PC-3 (cell line): ENCODE measurements at regions not wholly inside any gene's neighbourhood (a gene's known extent, or its start where the extent isn't known, plus 50 kb on each side); places are given as distances from the start of the nearest gene placed in this dataset.

ENCODE experiments used
- ATAC-seq: fragments of 200-7000 bp; cut with Tn5 transposase; 2 replicates; pipeline ENCODE4 v1.9.1; 2020; ENCODE audit warnings: mild to moderate bottlenecking, moderate library complexity
- BruUV-seq: library from RNA; stranded (reverse); fragments of 400-500 nt; replicated peaks from 2 replicates; lab custom pipeline; 2021; lab: Mats Ljungman, UMichigan
- CTCF ChIA-PET: fragments of 300-600 bp; sonication (Branson Sonifier 250); formaldehyde crosslinking; loops from one replicate; lab custom pipeline; 2022; ENCODE audit warnings: antibody characterized with exemption; lab: Charles Lee
- POLR2A ChIA-PET: fragments of 300-600 bp; sonication (Branson Sonifier 250); formaldehyde crosslinking; loops from one replicate; lab custom pipeline; 2022; ENCODE audit warnings: antibody characterized with exemption; ENCODE audit not compliant: unreplicated experiment; lab: Charles Lee
- DNase-seq: peaks from one replicate; pipeline ENCODE4 v3.0.0-alpha.2; 2015
- H2AFZ ChIP-seq: fragments of 300-600 bp; sonication (generic); 2 replicates; pipeline ENCODE4 v1.6.0; 2016; ENCODE audit warnings: antibody characterized with exemption, low read length
- H3F3A ChIP-seq: fragments of 300-600 bp; sonication (generic); one replicate; pipeline ENCODE4 v1.6.0; 2017; ENCODE audit warnings: antibody characterized with exemption, low read length, control low read depth, mild to moderate bottlenecking; ENCODE audit not compliant: unreplicated experiment
- H3K27ac ChIP-seq: fragments of 300-600 bp; sonication (generic); 2 replicates; pipeline ENCODE4 v1.5.1; 2016; ENCODE audit warnings: mild to moderate bottlenecking, low read length
- H3K27me3 ChIP-seq: fragments of 300-600 bp; sonication (generic); 2 replicates; pipeline ENCODE4 v1.6.1; 2016; ENCODE audit warnings: low read length, mixed read lengths
- H3K36me3 ChIP-seq: fragments of 300-600 bp; sonication (generic); 2 replicates; pipeline ENCODE4 v1.6.1; 2016; ENCODE audit warnings: low read depth, mixed run types, low read length, mixed read lengths
- H3K4me1 ChIP-seq: fragments of 300-600 bp; sonication (generic); 2 replicates; pipeline ENCODE4 v1.5.1; 2016; ENCODE audit warnings: low read length; ENCODE audit not compliant: insufficient read depth
- H3K4me2 ChIP-seq: fragments of 300-600 bp; sonication (generic); 2 replicates; pipeline ENCODE4 v1.6.0; 2016; ENCODE audit warnings: low read length
- H3K4me3 ChIP-seq: fragments of 300-600 bp; sonication (generic); 2 replicates; pipeline ENCODE4 v1.5.1; 2016; ENCODE audit warnings: mild to moderate bottlenecking, low read length, mixed read lengths
- H3K79me2 ChIP-seq: fragments of 300-600 bp; sonication (generic); 2 replicates; pipeline ENCODE4 v1.6.1; 2017; ENCODE audit warnings: low read length, mixed read lengths
- H3K9ac ChIP-seq: fragments of 300-600 bp; sonication (generic); 2 replicates; pipeline ENCODE4 v1.6.0; 2016; ENCODE audit warnings: mild to moderate bottlenecking, low read length
- H3K9me2 ChIP-seq: fragments of 300-600 bp; sonication (generic); replicated peaks from 2 replicates; pipeline ENCODE4 v1.6.1; 2016; ENCODE audit warnings: mixed run types, low read length, mixed read lengths
- H3K9me3 ChIP-seq: fragments of 300-600 bp; sonication (generic); 2 replicates; pipeline ENCODE4 v1.6.1; 2016; ENCODE audit warnings: low read length, mixed read lengths
- H4K20me1 ChIP-seq: fragments of 300-600 bp; sonication (generic); 2 replicates; pipeline ENCODE4 v1.6.1; 2016; ENCODE audit warnings: low read length, mixed read lengths
- EZH2 ChIP-seq: fragments of 300-600 bp; sonication (generic); IDR thresholded peaks from one replicate; pipeline ENCODE4 v1.6.1; 2017; ENCODE audit warnings: antibody characterized with exemption, mild to moderate bottlenecking, low read length; ENCODE audit not compliant: unreplicated experiment
- EZH2phosphoT487 ChIP-seq: fragments of 300-600 bp; sonication (generic); IDR thresholded peaks from 2 replicates; pipeline ENCODE4 v1.6.1; 2018; ENCODE audit warnings: mild to moderate bottlenecking, antibody characterized with exemption, low read length, borderline replicate concordance
- intact Hi-C: fragments of 100-400 bp; cut with micrococcal nuclease; formaldehyde crosslinking; loops from 2 replicates; pipeline ENCODE4 v1.9.0; 2023
- TF ChIP-seq, protein P1 (sequence below): fragments of 300-600 bp; sonication (generic); conservative IDR thresholded peaks from 2 replicates; pipeline ENCODE4 v1.5.1; 2017; ENCODE audit warnings: antibody characterized with exemption, low read depth, mild to moderate bottlenecking, low read length

GRCh38 chr3:181862502-181862901 lies 150.8 kb downstream of the SOX2 start:
- ATAC-seq (no peak), DNase-seq (no peak)
- ChIA-PET CTCF (no interaction called here), POLR2A (no interaction called here)
- TF ChIP-seq, protein P1, sequence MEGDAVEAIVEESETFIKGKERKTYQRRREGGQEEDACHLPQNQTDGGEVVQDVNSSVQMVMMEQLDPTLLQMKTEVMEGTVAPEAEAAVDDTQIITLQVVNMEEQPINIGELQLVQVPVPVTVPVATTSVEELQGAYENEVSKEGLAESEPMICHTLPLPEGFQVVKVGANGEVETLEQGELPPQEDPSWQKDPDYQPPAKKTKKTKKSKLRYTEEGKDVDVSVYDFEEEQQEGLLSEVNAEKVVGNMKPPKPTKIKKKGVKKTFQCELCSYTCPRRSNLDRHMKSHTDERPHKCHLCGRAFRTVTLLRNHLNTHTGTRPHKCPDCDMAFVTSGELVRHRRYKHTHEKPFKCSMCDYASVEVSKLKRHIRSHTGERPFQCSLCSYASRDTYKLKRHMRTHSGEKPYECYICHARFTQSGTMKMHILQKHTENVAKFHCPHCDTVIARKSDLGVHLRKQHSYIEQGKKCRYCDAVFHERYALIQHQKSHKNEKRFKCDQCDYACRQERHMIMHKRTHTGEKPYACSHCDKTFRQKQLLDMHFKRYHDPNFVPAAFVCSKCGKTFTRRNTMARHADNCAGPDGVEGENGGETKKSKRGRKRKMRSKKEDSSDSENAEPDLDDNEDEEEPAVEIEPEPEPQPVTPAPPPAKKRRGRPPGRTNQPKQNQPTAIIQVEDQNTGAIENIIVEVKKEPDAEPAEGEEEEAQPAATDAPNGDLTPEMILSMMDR: no peak
- TF ChIP-seq EZH2 (no peak), EZH2phosphoT487 (no peak)
- H3K4me2 ChIP-seq: no peak overlapping the region
- H3K4me3 ChIP-seq: no peak overlapping the region
- H2AFZ ChIP-seq: no peak overlapping the region
- no peak overlapping the region for H3K27ac ChIP-seq
- no peak overlapping the region for H3K9ac ChIP-seq
- no peaks in the 10 kb centered on the region for H4K20me1 ChIP-seq
- no peaks in the 10 kb centered on the region for H3F3A ChIP-seq
- H3K4me1 ChIP-seq: peaks cover 11% of the 10 kb centered on the region
- H3K9me3 ChIP-seq: no peaks in the 10 kb centered on the region
- H3K9me2 ChIP-seq: no peaks in the 10 kb centered on the region
- no peaks in the 10 kb centered on the region for H3K27me3 ChIP-seq
- no peaks in the 10 kb centered on the region for H3K36me3 ChIP-seq
- H3K79me2 ChIP-seq: no peaks in the 10 kb centered on the region
- intact Hi-C loops: no loop called here
- no TSS peak for BruUV-seq

GRCh38 chr3:181868576-181869082 lies 156.9 kb downstream of the SOX2 start:
- no peak for TF ChIP-seq EZH2
- TF ChIP-seq, protein P1: 0 out of 2 replicates have a peak, but pooled peaks have one; percentile 16
- H3K9ac ChIP-seq: no peak overlapping the region
- no peaks in the 10 kb centered on the region for H3K27me3 ChIP-seq
- no peak overlapping the region for H3K4me3 ChIP-seq
- no peak overlapping the region for H3K27ac ChIP-seq
- intact Hi-C loops: no loop called here
- no peak overlapping the region for H3K4me2 ChIP-seq
- no peak overlapping the region for H2AFZ ChIP-seq
- ATAC-seq (no peak), DNase-seq (no peak)
- H3K9me3 ChIP-seq: no peaks in the 10 kb centered on the region
- CTCF ChIA-PET: no interaction called here
- H3F3A ChIP-seq: no peaks in the 10 kb centered on the region
- no TSS peak for BruUV-seq
- H3K4me1 ChIP-seq: no peaks in the 10 kb centered on the region
- POLR2A ChIA-PET: no interaction called here
- no peaks in the 10 kb centered on the region for H3K9me2 ChIP-seq
- H3K36me3 ChIP-seq: no peaks in the 10 kb centered on the region
- H3K79me2 ChIP-seq: no peaks in the 10 kb centered on the region
- no peaks in the 10 kb centered on the region for H4K20me1 ChIP-seq

DNA sequence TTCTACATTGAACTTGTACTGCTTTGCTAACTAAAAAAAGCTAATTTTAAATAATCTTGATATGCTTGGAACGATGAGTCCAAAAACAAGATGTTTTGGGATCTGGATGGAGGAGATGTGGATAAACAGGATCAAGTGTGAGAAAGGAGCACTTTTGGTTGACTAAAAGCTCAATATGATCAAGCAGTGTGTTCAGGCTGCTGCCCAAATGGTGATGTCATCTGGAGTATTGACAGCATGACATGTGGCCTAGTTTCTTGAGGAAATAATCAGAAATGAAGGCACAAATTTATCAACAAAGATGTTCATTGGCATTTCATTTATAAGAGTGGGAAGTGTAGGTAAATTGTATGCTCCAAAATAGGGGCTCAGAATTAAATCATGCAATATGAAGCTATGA lies 161.2 kb downstream of the SOX2 start:
- intact Hi-C loops: no loop called here
- Histone ChIP-seq H3K9me3 (no peaks in the 10 kb centered on the region), H3K27ac (no peak overlapping the region), H3K27me3 (no peaks in the 10 kb centered on the region), H3K9ac (no peak overlapping the region), H3K79me2 (no peaks in the 10 kb centered on the region), H2AFZ (no peak overlapping the region), H3K4me2 (no peak overlapping the region), H3K4me1 (no peaks in the 10 kb centered on the region), H3K9me2 (no peaks in the 10 kb centered on the region), H3K4me3 (no peak overlapping the region), H3F3A (no peaks in the 10 kb centered on the region), H4K20me1 (no peaks in the 10 kb centered on the region), H3K36me3 (no peaks in the 10 kb centered on the region)
- ATAC-seq (no peak), DNase-seq (no peak)
- TF ChIP-seq EZH2 (no peak), EZH2phosphoT487 (no peak)
- BruUV-seq: no TSS peak
- ChIA-PET POLR2A (no interaction called here), CTCF (interaction anchor here (0.6 kb wide), 1 partner anchor 663 kb away, joined by 4 read pairs; no protein-coding TSS in a partner anchor)
